D721Med (cell line): ENCODE measurements at regions not wholly inside any gene's neighbourhood (a gene's known extent, or its start where the extent isn't known, plus 50 kb on each side); places are given as distances from the start of the nearest gene placed in this dataset.
"Not testable (repeated sequence)": the region's sequence is repeated elsewhere in the genome, so short reads cannot be mapped to it uniquely, and the experiment has no call there.

Experiments
- DNase-seq: peaks from one replicate; pipeline ENCODE4 v3.0.0; 2011; ENCODE audit warnings: low spot score; ENCODE audit not compliant: insufficient read length
- FAIRE-seq: peaks from 2 replicates; lab custom pipeline; 2011; peaks lifted over from hg19 to GRCh38; lab: Jason Lieb, UNC
- TF ChIP-seq, protein P1 (sequence below): IDR thresholded peaks from 2 replicates; pipeline ENCODE4 v1.5.1; 2012; ENCODE audit warnings: mild to moderate bottlenecking, control low read depth; ENCODE audit not compliant: insufficient read depth; ENCODE audit errors: missing control alignments

DNA sequence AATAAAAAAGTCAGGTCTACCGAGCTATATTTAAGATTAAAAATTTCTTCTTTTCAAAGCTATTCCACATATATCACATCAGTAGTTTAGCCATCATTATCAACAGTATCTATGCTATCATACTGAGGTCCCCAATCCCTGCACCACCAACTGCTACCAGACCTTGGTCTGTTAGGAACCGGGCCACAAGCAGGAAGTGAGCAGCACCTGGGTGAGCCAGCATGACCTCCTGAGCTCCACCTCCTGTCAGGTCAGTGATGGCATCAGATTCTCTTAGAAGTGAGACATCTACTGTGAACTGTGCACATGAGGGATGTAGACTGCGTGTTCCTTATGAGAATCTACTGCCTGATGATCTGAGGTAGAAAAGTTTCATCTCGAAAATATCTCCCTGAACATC, 632.1 kb upstream of the KCND2 start:
- FAIRE-seq (no peak), DNase-seq (no peak)
- TF ChIP-seq, protein P1, sequence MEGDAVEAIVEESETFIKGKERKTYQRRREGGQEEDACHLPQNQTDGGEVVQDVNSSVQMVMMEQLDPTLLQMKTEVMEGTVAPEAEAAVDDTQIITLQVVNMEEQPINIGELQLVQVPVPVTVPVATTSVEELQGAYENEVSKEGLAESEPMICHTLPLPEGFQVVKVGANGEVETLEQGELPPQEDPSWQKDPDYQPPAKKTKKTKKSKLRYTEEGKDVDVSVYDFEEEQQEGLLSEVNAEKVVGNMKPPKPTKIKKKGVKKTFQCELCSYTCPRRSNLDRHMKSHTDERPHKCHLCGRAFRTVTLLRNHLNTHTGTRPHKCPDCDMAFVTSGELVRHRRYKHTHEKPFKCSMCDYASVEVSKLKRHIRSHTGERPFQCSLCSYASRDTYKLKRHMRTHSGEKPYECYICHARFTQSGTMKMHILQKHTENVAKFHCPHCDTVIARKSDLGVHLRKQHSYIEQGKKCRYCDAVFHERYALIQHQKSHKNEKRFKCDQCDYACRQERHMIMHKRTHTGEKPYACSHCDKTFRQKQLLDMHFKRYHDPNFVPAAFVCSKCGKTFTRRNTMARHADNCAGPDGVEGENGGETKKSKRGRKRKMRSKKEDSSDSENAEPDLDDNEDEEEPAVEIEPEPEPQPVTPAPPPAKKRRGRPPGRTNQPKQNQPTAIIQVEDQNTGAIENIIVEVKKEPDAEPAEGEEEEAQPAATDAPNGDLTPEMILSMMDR, result no peak

DNA sequence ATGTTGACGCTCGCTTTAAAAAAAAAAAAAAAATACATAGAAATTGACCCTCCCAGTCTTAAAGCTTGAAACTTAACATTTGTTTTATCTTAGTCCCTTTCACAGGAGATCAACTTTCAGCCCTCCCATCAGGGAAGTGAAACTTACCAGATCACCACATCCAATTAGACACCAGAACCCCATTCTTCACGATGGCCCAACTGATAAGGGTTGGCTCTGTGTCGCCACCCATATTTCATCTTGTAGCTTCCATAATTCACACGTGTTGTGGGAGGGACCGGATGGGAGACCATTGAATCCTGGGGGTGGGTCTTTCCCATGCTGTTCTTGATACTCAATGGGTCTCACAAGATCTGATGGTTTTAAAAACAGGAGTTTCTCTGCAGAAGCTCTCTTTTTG, 629.4 kb upstream of the KCND2 start:
- TF ChIP-seq, protein P1, result no peak
- FAIRE-seq, result no peak

DNA sequence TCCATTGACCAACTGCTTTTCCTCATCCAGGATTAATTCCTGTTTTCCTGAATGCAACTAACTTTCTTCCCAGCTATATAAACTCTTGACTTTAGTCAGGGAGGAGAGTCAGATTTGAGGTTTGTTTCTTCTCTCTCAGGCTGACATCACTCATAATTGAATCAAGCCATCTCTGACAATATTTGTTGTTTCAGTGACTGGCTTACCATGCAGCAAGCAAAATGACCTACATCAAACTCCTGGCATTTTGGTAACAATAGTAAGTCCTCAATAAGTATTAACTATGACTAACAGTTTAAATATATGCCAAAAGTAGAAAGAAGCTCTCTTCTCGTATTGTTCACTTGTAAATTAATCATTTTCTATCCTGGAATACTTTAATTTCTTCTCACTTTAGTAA, 625.7 kb upstream of the KCND2 start:
- no peak for DNase-seq
- FAIRE-seq, result no peak
- TF ChIP-seq, protein P1, result no peak

More for the DNA sequence above, 629.4 kb upstream of the KCND2 start:
- DNase-seq, result no peak

DNA sequence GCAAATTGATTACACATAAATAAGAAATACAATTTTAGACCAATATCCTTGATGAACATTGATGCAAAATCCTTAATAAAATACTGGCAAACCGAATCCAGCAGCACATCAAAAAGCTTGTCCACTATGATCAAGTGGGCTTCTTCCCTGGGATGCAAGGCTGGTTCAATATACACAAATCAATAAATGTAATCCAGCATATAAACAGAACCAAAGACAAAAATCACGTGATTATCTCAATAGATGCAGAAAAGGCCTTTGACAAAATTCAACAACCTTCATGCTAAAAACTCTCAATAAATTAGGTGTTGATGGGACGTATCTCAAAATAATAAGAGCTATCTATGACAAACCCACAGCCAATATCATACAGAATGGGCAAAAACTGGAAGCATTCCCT, 624.2 kb upstream of the KCND2 start:
- FAIRE-seq, result not testable (repeated sequence)

DNA sequence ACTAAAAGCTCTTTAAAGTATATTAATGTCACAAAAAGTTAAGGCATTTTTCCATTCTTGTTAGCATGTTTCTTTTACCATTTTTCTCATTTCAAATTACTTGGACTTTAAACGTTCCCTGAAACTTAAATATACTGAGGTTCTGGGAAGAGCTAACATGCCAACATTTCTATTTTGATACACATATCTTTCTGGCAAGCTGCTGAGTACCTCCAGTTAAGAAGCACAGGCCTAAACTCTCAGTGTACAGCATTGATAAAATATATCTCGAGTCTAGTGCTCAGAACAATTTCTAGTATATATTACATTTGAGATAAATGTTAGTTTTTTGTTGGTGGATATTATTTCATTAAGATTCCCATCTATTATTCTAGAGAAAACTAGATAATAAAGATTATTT, 612.9 kb upstream of the KCND2 start:
- FAIRE-seq, result no peak
- TF ChIP-seq, protein P1, result no peak
- no peak for DNase-seq

More for the DNA sequence above, 624.2 kb upstream of the KCND2 start:
- not testable (repeated sequence) for DNase-seq

DNA sequence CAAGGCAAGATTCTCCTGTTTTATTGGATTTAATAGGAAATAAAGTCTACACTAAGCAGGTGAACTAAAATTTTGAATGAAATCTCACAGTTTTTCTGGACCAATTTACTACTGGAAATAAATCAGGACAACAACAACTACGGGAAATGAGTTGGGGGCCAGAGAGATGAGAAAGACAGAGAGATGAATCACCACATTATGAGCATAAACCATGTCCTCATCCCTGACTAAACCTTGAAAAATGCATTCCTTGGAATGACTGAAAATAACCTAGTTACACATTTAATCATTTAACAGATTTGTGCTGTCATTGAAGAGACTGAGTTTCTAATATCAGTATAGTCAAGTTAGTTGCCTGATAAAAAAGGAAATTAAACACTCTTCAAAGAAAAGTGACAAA, 608.4 kb upstream of the KCND2 start:
- DNase-seq, result no peak

DNA sequence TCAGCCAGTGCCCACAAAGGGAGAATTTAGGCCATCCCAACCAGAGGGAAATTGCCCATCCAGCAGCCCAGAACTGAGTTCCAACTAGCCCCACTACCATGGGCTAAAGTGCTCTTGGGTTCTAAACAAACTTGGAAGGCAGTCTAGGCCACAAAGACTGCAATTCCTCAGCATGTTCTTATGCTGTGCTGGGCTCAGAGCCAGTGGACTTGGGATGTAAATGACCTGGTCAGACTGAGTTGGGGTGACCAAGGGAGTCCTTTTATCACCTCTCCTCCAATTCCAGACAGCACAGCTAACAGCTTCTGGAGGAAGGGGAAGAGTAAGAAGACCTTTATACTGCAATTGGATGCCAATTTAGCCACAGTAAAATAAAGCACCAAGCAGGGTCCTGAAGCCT, 607.2 kb upstream of the KCND2 start:
- TF ChIP-seq, protein P1, result no peak
- FAIRE-seq (no peak), DNase-seq (no peak)

More for the DNA sequence above, 608.4 kb upstream of the KCND2 start:
- no peak for FAIRE-seq
- TF ChIP-seq, protein P1, result no peak

DNA sequence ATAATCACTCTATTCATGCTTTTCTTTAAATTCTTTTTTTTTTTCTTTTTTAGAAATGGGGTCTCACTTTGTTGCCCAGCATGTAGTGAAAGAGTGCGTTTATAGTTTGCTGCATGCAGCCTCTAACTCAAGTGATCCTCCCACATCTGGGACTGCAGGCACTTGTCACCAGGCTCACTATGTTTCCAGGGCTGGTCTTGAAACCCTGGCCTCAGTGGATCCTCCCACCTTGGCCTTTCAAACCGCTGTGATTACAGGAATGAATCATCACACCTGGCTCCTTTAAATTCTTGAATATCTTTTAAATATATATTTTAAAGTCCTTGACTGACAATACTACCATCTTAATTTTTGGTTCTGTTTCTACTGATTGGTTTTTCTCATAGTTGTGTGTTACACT, 591.6 kb upstream of the KCND2 start:
- TF ChIP-seq, protein P1, result no peak
- no peak for DNase-seq
- no peak for FAIRE-seq
